ACC112 (cell line): ENCODE measurements at regions not wholly inside any gene's neighbourhood (a gene's known extent, or its start where the extent isn't known, plus 50 kb on each side); places are given as distances from the start of the nearest gene placed in this dataset.

Source experiments
- H2AFZ ChIP-seq: fragments of 200-600 bp; sonication (generic); one replicate; pipeline ENCODE4 v1.6.0; 2017; ENCODE audit warnings: antibody characterized with exemption, low read length; ENCODE audit not compliant: unreplicated experiment
- H3K27ac ChIP-seq: fragments of 200-600 bp; sonication (generic); 2 replicates; pipeline ENCODE4 v1.5.1; 2014; ENCODE audit warnings: low read depth, mild to moderate bottlenecking, antibody characterized with exemption, low read length, moderate library complexity
- H3K27me3 ChIP-seq: fragments of 200-600 bp; sonication (generic); 2 replicates; pipeline ENCODE4 v1.6.1; 2014; ENCODE audit warnings: mild to moderate bottlenecking, antibody characterized with exemption, low read length, moderate library complexity, mixed read lengths; ENCODE audit not compliant: insufficient read depth
- H3K36me3 ChIP-seq: fragments of 200-600 bp; sonication (generic); 2 replicates; pipeline ENCODE4 v1.6.1; 2016; ENCODE audit warnings: mild to moderate bottlenecking, antibody characterized with exemption, low read length, moderate library complexity, mixed read lengths; ENCODE audit not compliant: insufficient read depth
- H3K4me1 ChIP-seq: fragments of 200-600 bp; sonication (generic); one replicate; pipeline ENCODE4 v1.6.1; 2016; ENCODE audit warnings: low read length, mixed read lengths; ENCODE audit not compliant: insufficient read depth, unreplicated experiment, control insufficient read depth
- H3K4me3 ChIP-seq: fragments of 200-600 bp; sonication (generic); 2 replicates; pipeline ENCODE4 v1.5.1; 2014; ENCODE audit warnings: mild to moderate bottlenecking, low read depth, low read length
- H3K79me2 ChIP-seq: fragments of 200-600 bp; sonication (generic); one replicate; pipeline ENCODE4 v1.6.0; 2016; ENCODE audit warnings: low read length; ENCODE audit not compliant: control insufficient read depth, unreplicated experiment, insufficient read depth

DNA sequence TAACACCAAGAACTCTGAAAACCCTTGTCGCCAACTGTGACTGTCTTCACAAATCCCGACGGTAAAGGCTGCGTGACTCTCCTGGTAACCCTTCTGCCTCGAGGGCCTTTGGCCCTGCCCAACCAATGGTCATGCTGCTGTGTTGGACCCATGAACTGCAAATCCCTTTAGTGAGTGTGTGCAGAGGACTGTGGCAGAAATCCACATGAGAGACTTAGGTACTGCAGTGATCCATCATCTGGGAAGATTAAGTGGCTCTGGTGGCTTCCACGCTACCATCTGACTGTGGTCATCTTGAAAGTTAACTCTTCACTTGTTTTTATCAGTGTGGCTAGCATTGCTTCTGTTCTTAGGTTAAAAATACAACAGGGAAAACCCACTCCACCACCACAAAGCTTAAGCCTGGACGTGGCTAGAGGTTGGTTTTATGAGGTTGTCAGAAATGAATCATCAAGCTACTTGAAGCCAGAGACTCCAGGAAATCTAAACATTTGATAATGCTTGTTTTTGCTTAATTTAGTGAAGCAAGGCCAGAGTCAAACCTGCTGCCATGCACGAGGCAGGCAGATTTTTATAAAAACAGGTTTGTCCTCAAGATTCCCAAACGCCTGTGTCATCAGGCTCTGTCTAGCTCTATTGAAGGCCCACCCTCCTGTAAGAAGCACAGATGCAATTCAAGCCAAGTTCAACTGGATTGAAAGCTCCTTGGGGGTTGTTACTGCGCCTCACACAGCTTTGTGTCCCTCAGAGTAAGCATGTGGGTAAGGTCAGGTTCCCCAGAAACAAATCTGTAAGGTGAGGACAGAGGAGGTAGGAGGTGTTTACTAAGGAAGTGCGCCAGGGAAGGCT is 52.7 kb upstream of the ERCC6L2 start:
- H3K4me3 ChIP-seq: no peak overlapping the region
- peak overlapping the region; percentile 4 for H2AFZ ChIP-seq
- H3K79me2 ChIP-seq: no peaks in the 10 kb centered on the region
- no peaks in the 10 kb centered on the region for H3K27me3 ChIP-seq
- peak overlapping the region; percentile 26 for H3K27ac ChIP-seq
- H3K36me3 ChIP-seq: no peaks in the 10 kb centered on the region
- peaks cover 23% of the 10 kb centered on the region for H3K4me1 ChIP-seq

DNA sequence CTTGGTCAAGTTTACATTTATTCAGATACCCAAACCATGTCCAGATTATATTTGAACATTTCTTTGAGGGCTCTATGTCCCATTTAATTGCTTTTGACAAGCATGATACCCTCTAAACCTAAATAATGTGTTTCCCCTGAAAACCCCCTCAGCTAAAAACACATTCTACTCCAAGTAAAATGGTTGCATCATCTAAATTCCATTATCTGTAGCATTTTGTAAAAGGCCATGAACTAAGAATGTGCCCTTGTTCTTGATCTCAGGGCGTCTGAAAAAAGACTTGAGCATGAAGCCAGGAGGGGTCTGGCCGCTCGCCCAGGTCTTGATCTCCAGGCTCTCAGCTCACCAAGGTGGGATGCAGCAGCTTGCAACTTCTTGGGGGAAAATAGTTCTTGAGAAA is 53.5 kb upstream of the ERCC6L2 start:
- H3K27me3 ChIP-seq: no peaks in the 10 kb centered on the region
- H3K36me3 ChIP-seq: no peaks in the 10 kb centered on the region
- H3K27ac ChIP-seq: no peak overlapping the region
- H3K79me2 ChIP-seq: no peaks in the 10 kb centered on the region
- no peak overlapping the region for H3K4me3 ChIP-seq
- H3K4me1 ChIP-seq: peaks cover 28% of the 10 kb centered on the region
- H2AFZ ChIP-seq: no peak overlapping the region

DNA sequence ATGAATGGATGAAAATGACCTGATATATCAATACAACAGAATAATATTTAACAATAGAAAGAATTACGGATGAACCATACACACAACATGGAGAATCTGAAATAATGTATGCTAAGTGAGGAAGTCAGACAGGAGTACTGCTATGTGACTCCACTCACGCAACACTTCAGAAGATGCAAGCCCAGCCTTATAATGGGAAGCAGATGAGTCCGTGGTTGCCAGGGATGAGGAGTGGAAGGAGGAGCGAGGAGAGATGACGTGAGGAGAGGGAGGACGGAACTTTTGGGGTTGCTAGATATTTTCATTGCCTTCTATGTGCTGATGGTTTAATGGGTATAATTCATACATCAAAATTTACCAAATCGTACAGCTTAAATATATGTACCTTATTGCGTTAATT is 55.4 kb upstream of the ERCC6L2 start:
- H2AFZ ChIP-seq: no peak overlapping the region
- no peak overlapping the region for H3K4me3 ChIP-seq
- H3K27me3 ChIP-seq: no peaks in the 10 kb centered on the region
- no peaks in the 10 kb centered on the region for H3K79me2 ChIP-seq
- no peaks in the 10 kb centered on the region for H3K36me3 ChIP-seq
- H3K27ac ChIP-seq: no peak overlapping the region
- peaks cover 43% of the 10 kb centered on the region for H3K4me1 ChIP-seq

DNA sequence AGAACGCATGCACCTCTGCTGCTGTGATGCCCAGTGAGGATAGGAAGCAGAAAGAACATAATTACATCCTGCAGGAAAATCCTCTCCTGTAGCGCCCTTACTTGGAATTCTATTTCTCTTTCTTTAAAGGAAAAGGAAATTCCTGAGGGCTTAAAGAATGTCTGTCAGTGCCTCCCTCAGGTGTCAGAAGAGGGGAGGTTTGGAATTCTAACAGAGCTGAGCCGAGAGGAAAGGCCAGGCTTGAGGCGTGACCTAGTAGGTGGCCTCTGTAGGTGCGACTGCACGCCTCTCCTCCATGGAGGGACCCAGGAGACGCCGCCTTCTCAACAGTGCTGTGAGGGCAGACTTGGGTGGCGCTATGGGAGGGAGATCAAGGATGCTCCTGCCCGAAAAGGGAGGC is 55.9 kb upstream of the ERCC6L2 start:
- H3K4me1 ChIP-seq: peaks cover 48% of the 10 kb centered on the region
- H3K4me3 ChIP-seq: no peak overlapping the region
- no peaks in the 10 kb centered on the region for H3K79me2 ChIP-seq
- H3K36me3 ChIP-seq: no peaks in the 10 kb centered on the region
- H3K27me3 ChIP-seq: no peaks in the 10 kb centered on the region
- no peak overlapping the region for H2AFZ ChIP-seq
- no peak overlapping the region for H3K27ac ChIP-seq

DNA sequence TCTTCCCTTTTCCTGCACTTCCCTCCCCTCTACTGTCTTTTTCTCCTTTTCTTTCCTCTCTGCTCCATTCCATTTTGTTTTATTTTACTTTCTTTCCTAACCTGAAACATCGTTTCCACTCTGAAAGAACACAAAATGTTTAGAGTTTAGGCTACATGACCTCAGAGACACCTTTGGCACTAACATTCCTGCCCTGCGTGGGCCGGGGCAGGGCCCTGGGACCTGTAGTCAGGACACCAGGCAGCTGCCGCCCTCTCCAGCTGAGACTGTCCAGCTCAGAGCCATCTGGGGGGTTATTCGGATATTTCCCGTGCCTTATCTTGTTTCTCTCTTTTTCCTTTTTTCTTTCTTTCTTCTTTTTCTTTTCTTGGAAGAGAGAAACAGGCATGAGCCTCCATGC is 58.3 kb upstream of the ERCC6L2 start:
- no peaks in the 10 kb centered on the region for H3K36me3 ChIP-seq
- H3K27me3 ChIP-seq: no peaks in the 10 kb centered on the region
- H3K79me2 ChIP-seq: no peaks in the 10 kb centered on the region
- no peak overlapping the region for H2AFZ ChIP-seq
- no peak overlapping the region for H3K27ac ChIP-seq
- H3K4me3 ChIP-seq: no peak overlapping the region; the same call in 1 of the 2 replicates
- H3K4me1 ChIP-seq: peaks cover 39% of the 10 kb centered on the region

DNA sequence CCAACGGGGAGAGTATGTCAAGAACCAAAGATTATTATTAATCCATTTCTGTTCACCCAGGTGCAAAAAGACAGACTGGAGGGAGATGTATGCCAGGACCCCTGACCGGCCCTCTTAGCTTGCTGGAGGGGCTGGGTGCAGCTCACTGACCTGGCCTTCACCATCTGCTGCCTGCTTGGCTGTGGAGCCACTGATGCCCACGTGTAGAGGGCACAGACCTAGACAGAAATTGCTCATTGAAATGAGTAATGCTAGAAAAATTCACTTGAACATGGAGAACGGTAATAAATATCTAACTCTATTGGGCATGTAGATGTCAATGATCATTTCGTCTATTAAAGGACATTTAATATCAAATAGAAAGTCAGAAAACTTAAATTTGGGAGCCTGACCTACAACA is 58.8 kb upstream of the ERCC6L2 start:
- peaks cover 34% of the 10 kb centered on the region for H3K4me1 ChIP-seq
- H3K79me2 ChIP-seq: no peaks in the 10 kb centered on the region
- H3K4me3 ChIP-seq: no peak overlapping the region; the same call in 1 of the 2 replicates
- H2AFZ ChIP-seq: no peak overlapping the region
- H3K27ac ChIP-seq: no peak overlapping the region
- H3K36me3 ChIP-seq: no peaks in the 10 kb centered on the region
- no peaks in the 10 kb centered on the region for H3K27me3 ChIP-seq

DNA sequence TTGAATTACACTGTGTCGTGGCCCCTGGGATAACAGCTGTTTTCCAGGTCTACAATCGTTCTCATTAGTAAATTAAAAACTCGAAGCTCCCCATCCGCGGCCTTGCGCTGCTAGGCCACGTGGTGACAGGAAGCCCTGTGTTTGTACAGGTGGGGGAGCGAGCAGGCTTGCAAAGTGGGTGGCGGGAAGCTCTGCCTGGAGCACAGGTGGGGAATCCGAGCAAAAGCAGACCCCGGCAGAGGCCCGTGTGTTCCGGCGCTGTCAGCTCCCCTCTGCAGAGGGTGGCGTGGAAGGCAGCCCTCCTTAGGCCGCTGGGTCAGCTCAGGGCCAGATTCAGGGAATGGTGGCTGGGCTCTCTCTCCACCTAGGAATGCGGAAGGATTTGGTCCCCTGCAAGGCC is 59.5 kb upstream of the ERCC6L2 start:
- Histone ChIP-seq H2AFZ (no peak overlapping the region), H3K27ac (no peak overlapping the region), H3K79me2 (no peaks in the 10 kb centered on the region), H3K27me3 (no peaks in the 10 kb centered on the region), H3K36me3 (no peaks in the 10 kb centered on the region), H3K4me3 (no peak overlapping the region), H3K4me1 (peaks cover 31% of the 10 kb centered on the region)

DNA sequence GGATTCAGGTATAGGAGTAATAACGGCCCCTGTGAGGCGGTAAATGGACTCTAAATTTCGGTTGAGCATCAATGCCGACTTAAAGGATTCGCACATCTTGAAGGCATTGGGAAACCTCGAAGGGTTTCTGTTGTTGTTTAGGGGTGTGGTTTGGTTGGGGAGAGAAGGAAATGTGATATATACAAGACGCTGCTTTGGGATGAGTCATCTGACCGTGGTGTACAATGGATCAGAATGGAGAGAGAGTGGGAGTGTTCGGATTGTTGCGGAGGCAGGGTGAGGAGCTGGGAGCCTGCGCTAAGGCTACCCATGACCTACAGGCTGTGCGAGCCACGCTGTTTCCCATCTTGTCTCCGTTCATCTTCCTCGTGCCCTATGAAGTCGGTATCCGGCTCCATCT is 60.4 kb upstream of the ERCC6L2 start:
- Histone ChIP-seq H3K4me3 (no peak overlapping the region), H2AFZ (no peak overlapping the region)

DNA sequence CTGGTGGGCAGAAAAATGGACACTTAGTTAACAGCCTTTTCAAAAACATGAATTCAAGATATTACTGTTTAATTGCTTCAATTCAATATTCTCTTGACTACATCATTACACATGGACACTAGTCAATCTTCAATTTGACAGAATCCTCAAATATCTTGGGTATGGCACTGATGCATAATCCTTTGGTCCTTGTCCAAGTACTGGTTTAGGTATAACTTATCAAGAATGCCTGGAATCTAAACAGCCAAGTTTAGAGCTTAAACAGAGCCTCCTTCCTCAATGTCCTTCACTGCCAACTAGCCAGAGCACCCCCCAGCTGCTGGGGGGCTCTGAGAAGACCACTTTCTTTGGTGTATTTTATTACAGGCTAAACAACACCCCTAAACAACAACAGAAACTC is 61.6 kb upstream of the ERCC6L2 start:
- Histone ChIP-seq H3K36me3 (no peaks in the 10 kb centered on the region), H3K27me3 (no peaks in the 10 kb centered on the region), H3K4me3 (no peak overlapping the region), H2AFZ (no peak overlapping the region), H3K79me2 (no peaks in the 10 kb centered on the region), H3K27ac (no peak overlapping the region), H3K4me1 (peaks cover 31% of the 10 kb centered on the region)

More for the DNA sequence above, 60.4 kb upstream of the ERCC6L2 start:
- Histone ChIP-seq H3K27ac (no peak overlapping the region), H3K27me3 (no peaks in the 10 kb centered on the region), H3K36me3 (no peaks in the 10 kb centered on the region), H3K4me1 (peaks cover 31% of the 10 kb centered on the region), H3K79me2 (no peaks in the 10 kb centered on the region)

DNA sequence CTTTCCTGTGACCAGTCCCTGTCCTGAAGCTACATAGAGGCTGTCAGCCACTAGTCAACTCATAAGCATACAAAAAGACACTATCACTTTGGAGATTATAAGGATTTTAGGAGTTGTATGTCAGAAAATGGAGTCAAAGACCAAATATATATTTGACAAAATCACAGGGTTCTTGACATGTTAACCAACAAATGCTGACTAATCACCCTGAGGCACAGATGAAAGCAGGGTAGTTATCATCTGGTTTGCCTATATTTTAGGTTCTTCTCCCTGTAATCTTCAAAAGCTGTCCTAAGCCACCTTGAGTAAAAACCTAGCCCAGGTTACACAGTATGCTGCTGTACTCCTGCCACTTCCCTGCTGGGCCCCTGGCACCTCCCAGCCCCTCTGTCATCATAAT is 64.7 kb upstream of the ERCC6L2 start:
- no peaks in the 10 kb centered on the region for H3K79me2 ChIP-seq
- no peak overlapping the region for H2AFZ ChIP-seq
- H3K4me3 ChIP-seq: no peak overlapping the region

DNA sequence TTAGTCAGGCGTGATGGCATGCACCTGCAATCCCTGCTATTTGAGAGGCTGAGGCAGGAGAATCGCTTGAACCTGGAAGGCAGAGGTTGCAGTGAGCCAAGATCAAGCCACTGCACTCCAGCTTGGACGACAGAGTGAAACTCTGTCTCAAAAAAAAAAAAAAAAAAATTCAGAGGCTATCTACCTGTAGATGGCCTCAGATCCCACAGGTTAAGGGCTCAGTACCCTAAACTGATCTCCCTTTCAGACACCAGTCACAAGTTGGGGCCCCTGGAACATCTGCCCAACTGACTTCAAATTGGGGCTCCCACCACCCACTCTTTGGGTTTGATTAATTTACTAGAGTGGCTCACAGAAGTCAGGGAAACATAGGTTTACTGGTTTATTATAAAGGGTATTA is 65.4 kb upstream of the ERCC6L2 start:
- H3K27me3 ChIP-seq: no peaks in the 10 kb centered on the region
- H3K4me3 ChIP-seq: no peak overlapping the region
- no peaks in the 10 kb centered on the region for H3K36me3 ChIP-seq
- H3K27ac ChIP-seq: no peak overlapping the region
- H2AFZ ChIP-seq: no peak overlapping the region
- peaks cover 11% of the 10 kb centered on the region for H3K4me1 ChIP-seq
- H3K79me2 ChIP-seq: no peaks in the 10 kb centered on the region

More for the DNA sequence above, 64.7 kb upstream of the ERCC6L2 start:
- peaks cover 18% of the 10 kb centered on the region for H3K4me1 ChIP-seq
- no peaks in the 10 kb centered on the region for H3K36me3 ChIP-seq
- no peak overlapping the region for H3K27ac ChIP-seq
- no peaks in the 10 kb centered on the region for H3K27me3 ChIP-seq
